DND-41 (cell line): ENCODE measurements at regions not wholly inside any gene's neighbourhood (a gene's known extent, or its start where the extent isn't known, plus 50 kb on each side); places are given as distances from the start of the nearest gene placed in this dataset.

Source experiments
- CTCF ChIP-seq: IDR thresholded peaks from 2 replicates; pipeline ENCODE4 v1.5.1; 2012; ENCODE audit warnings: borderline replicate concordance, low read length, moderate library complexity, mild to moderate bottlenecking; ENCODE audit not compliant: poor library complexity, severe bottlenecking; ENCODE audit errors: extremely low read depth
- EZH2 ChIP-seq: IDR thresholded peaks from 3 replicates; pipeline ENCODE4 v1.6.1; 2012; ENCODE audit warnings: borderline replicate concordance, low read depth, mild to moderate bottlenecking, moderate library complexity, low read length, inconsistent platforms; ENCODE audit not compliant: severe bottlenecking

GRCh38 chr2:64323197-64323596, 130.8 kb upstream of the LGALSL start:
- TF ChIP-seq EZH2: no peak
- no peak for TF ChIP-seq CTCF
